Liver (tissue), 8 donors: ENCODE measurements at regions not wholly inside any gene's neighbourhood (a gene's known extent, or its start where the extent isn't known, plus 50 kb on each side); places are given as distances from the start of the nearest gene placed in this dataset.

ENCODE experiments used
- DNase-seq: peaks from one replicate; pipeline ENCODE4 v3.0.0-alpha.2; 2017; ENCODE audit warnings: low spot score
- H3K27ac ChIP-seq, 2 donors: one replicate each; pipeline ENCODE4 v1.7.0; 2013; ENCODE audit warnings: inconsistent platforms in 2 of 2, low read length in 2 of 2, control low read depth in 1 of 2, low read depth in 1 of 2, mild to moderate bottlenecking in 1 of 2
- H3K27me3 ChIP-seq, 4 donors: one replicate each; pipeline versions ENCODE4 v1.6.1 to v1.7.0; 2013; ENCODE audit warnings: low read length in 3 of 4, inconsistent platforms in 1 of 4, mild to moderate bottlenecking in 1 of 4, moderate library complexity in 1 of 4; ENCODE audit not compliant: control insufficient read depth in 4 of 4, insufficient read depth in 4 of 4
- H3K36me3 ChIP-seq, 4 donors: one replicate each; pipeline versions ENCODE4 v1.6.1 to v1.7.0; 2013; ENCODE audit warnings: low read length in 3 of 4, mild to moderate bottlenecking in 3 of 4, low read depth in 1 of 4, moderate library complexity in 1 of 4; ENCODE audit not compliant: control insufficient read depth in 4 of 4, insufficient read depth in 3 of 4
- H3K4me1 ChIP-seq, 4 donors: one replicate each; pipeline versions ENCODE4 v1.6.1 to v1.7.0; 2013; ENCODE audit warnings: low read length in 3 of 4, mild to moderate bottlenecking in 3 of 4, moderate library complexity in 1 of 4; ENCODE audit not compliant: control insufficient read depth in 4 of 4, insufficient read depth in 4 of 4
- H3K4me3 ChIP-seq, 3 donors: one replicate each; pipeline versions ENCODE4 v1.6.1 to v1.7.0; 2013; ENCODE audit warnings: low read length in 3 of 3, control low read depth in 1 of 3, low read depth in 1 of 3, mild to moderate bottlenecking in 1 of 3
- H3K9ac ChIP-seq, 2 donors: one replicate each; pipeline ENCODE4 v1.7.0; 2013; ENCODE audit warnings: low read length in 2 of 2, mild to moderate bottlenecking in 2 of 2, moderate library complexity in 2 of 2, control low read depth in 1 of 2, low read depth in 1 of 2
- H3K9me3 ChIP-seq, 4 donors: one replicate each; pipeline versions ENCODE4 v1.6.1 to v1.7.0; 2013; ENCODE audit warnings: low read length in 3 of 4; ENCODE audit not compliant: control insufficient read depth in 4 of 4
- EGR1 ChIP-seq, 2 donors: IDR thresholded peaks; 2 replicates each; pipeline ENCODE4 v1.6.1; 2016 to 2018; ENCODE audit warnings: antibody characterized with exemption in 2 of 2, low read depth in 2 of 2
- FOXA1 ChIP-seq: IDR thresholded peaks from 2 replicates; pipeline ENCODE4 v1.6.1; 2016; ENCODE audit warnings: antibody characterized with exemption
- FOXA2 ChIP-seq: IDR thresholded peaks from 2 replicates; pipeline ENCODE4 v1.6.1; 2016; ENCODE audit warnings: antibody characterized with exemption
- GABPA ChIP-seq, 2 donors: IDR thresholded peaks in 1 of 2; conservative IDR thresholded peaks in 1 of 2; 2 replicates each; pipeline ENCODE4 v1.6.1; 2016; ENCODE audit warnings: antibody characterized with exemption in 2 of 2, mild to moderate bottlenecking in 1 of 2, moderate library complexity in 1 of 2
- HNF4A ChIP-seq, 2 donors: conservative IDR thresholded peaks; 2 replicates each; pipeline ENCODE4 v1.6.1; 2016; ENCODE audit warnings: antibody characterized with exemption in 2 of 2, mild to moderate bottlenecking in 2 of 2
- HNF4G ChIP-seq: IDR thresholded peaks from 2 replicates; pipeline ENCODE4 v1.6.1; 2016; ENCODE audit warnings: antibody characterized with exemption
- JUND ChIP-seq, 2 donors: IDR thresholded peaks; 2 replicates each; pipeline ENCODE4 v1.6.1; 2016; ENCODE audit warnings: antibody characterized with exemption in 2 of 2
- NR2F2 ChIP-seq: IDR thresholded peaks from 2 replicates; pipeline ENCODE4 v1.6.1; 2016; ENCODE audit warnings: antibody characterized with exemption
- RAD21 ChIP-seq, 2 donors: IDR thresholded peaks; 2 replicates each; pipeline ENCODE4 v1.6.1; 2016; ENCODE audit warnings: antibody characterized with exemption in 2 of 2, mild to moderate bottlenecking in 2 of 2
- RXRA ChIP-seq, 2 donors: IDR thresholded peaks; 2 replicates each; pipeline ENCODE4 v1.6.1; 2017 to 2018; ENCODE audit warnings: antibody characterized with exemption in 2 of 2, mild to moderate bottlenecking in 1 of 2
- SP1 ChIP-seq: IDR thresholded peaks from 2 replicates; pipeline ENCODE4 v1.6.1; 2018; ENCODE audit warnings: antibody characterized with exemption, mild to moderate bottlenecking
- TAF1 ChIP-seq: conservative IDR thresholded peaks from 2 replicates; pipeline ENCODE4 v1.6.1; 2016; ENCODE audit warnings: antibody characterized with exemption, mild to moderate bottlenecking
- YY1 ChIP-seq: IDR thresholded peaks from 2 replicates; pipeline ENCODE4 v1.6.1; 2016; ENCODE audit warnings: antibody characterized with exemption, mild to moderate bottlenecking
- WGBS: extraction: QIAGEN DNeasy Blood & Tissue Kit; methylation state at CpG from one replicate; pipeline ENCODE4 v1.1.7; 2013; 5-methylcytosine and 5-hydroxymethylcytosine counted together
- TF ChIP-seq, protein P1 (sequence below): IDR thresholded peaks from 2 replicates; pipeline ENCODE4 v1.6.1; 2016; ENCODE audit warnings: antibody characterized with exemption, mild to moderate bottlenecking
- TF ChIP-seq, protein P2 (sequence below): IDR thresholded peaks from 2 replicates; pipeline ENCODE4 v1.6.1; 2016; ENCODE audit warnings: antibody characterized with exemption
- TF ChIP-seq, protein P3 (sequence below): IDR thresholded peaks from 2 replicates; pipeline ENCODE4 v1.6.1; 2016; ENCODE audit warnings: antibody characterized with exemption
- TF ChIP-seq, protein P4 (sequence below): IDR thresholded peaks from 2 replicates; pipeline ENCODE4 v1.6.1; 2016; ENCODE audit warnings: antibody characterized with exemption
- TF ChIP-seq, protein P5 (sequence below): fragments of 150-350 bp; IDR thresholded peaks from 2 replicates; pipeline ENCODE4 v1.5.1; 2017; ENCODE audit warnings: improper control_type of control experiment, low read depth, low read length; ENCODE audit not compliant: missing input control
- donor health status: healthy.
- donor health status: healthy.
- donor health status: healthy.
- donor health status: healthy.
- donor health status: healthy.

DNA sequence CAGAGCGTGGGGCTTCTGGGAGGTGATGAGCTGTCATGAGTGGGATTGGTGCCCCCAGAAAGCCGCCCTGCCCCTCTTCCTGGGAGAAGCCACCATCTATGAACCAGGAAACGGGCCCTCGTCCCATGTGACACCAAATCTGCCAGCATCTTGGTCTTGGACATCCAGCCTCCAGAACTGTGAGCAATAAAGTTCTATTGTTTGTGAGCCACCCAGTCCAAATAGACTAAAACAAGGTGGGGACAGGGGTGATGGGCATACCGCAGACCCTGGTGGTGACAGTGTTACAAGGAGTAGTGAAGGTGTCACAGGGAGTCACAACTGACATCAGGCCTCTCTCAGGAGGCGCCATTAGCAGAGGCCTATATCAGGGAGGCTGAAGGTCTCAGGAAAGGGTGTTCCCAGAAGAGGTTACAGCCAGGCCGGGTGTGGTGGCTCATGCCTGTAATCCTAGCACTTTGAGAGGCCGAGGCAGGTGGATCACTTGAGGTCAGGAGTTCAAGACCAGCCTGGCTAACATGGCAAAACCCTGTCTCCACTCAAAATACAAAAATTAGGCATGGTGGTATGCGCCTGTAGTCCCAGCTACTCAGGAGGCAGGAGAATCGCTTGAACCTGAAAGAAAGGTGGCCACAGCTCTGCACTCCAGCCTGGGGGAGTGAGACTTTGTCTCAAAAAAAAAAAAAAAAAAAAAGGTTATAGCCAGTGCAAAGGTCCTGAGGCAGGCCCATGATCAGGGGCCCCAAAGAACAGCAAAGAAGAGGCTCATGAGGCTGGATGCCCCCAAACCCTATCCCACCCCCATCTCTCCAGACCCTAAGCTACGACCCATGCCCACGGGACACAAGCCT is 53.0 kb downstream of the NCOR2 start:
- Histone ChIP-seq H3K27ac (no peak overlapping the region), H3K27me3 (no peaks in the 10 kb centered on the region), H3K36me3 (no peaks in the 10 kb centered on the region)

DNA sequence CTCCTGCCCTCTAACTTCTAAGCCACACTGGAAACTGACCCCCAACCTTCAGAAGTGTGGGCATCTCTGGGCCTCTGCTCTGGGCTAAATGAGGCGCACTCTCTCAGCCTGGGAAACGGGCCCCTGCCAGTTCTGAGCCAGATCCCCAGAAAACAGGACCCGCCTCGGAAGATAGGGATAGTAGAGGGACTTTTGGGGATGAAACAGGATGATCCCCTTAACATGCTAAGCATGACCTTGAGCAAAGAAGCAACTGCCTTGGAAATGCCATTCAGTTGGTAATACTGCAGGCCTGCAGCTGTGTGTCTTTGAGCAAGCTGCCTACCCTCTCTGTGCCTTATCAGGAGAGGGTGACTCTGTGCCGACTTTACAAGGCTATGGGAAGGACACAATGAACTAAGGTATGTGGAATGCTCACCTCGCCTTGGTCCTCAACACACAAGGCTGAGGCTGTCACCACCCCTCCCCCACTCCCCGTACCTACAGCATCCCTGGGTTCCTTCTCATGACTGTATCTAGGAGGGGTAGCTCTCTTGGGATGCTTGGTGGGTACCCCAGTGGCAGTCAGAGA is 54.0 kb downstream of the NCOR2 start:
- Histone ChIP-seq H3K4me1 (peaks cover 6 to 35% (median 22%) of the 10 kb centered on the region in 4 donors), H3K27ac (no peak overlapping the region), H3K27me3 (no peaks in the 10 kb centered on the region), H3K9ac (no peak overlapping the region), H3K36me3 (no peaks in the 10 kb centered on the region), H3K9me3 (no peaks in the 10 kb centered on the region), H3K4me3 (no peak overlapping the region)
- WGBS: 88% methylated on average over 7 of the region's 7 CpGs
- TF ChIP-seq NR2F2: no peak
- no peak for TF ChIP-seq SP1
- TF ChIP-seq, protein P1, sequence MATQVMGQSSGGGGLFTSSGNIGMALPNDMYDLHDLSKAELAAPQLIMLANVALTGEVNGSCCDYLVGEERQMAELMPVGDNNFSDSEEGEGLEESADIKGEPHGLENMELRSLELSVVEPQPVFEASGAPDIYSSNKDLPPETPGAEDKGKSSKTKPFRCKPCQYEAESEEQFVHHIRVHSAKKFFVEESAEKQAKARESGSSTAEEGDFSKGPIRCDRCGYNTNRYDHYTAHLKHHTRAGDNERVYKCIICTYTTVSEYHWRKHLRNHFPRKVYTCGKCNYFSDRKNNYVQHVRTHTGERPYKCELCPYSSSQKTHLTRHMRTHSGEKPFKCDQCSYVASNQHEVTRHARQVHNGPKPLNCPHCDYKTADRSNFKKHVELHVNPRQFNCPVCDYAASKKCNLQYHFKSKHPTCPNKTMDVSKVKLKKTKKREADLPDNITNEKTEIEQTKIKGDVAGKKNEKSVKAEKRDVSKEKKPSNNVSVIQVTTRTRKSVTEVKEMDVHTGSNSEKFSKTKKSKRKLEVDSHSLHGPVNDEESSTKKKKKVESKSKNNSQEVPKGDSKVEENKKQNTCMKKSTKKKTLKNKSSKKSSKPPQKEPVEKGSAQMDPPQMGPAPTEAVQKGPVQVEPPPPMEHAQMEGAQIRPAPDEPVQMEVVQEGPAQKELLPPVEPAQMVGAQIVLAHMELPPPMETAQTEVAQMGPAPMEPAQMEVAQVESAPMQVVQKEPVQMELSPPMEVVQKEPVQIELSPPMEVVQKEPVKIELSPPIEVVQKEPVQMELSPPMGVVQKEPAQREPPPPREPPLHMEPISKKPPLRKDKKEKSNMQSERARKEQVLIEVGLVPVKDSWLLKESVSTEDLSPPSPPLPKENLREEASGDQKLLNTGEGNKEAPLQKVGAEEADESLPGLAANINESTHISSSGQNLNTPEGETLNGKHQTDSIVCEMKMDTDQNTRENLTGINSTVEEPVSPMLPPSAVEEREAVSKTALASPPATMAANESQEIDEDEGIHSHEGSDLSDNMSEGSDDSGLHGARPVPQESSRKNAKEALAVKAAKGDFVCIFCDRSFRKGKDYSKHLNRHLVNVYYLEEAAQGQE: no peak
- TF ChIP-seq, protein P2, sequence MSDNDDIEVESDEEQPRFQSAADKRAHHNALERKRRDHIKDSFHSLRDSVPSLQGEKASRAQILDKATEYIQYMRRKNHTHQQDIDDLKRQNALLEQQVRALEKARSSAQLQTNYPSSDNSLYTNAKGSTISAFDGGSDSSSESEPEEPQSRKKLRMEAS: no peak
- TF ChIP-seq RXRA (IDR thresholded peaks at IDR 0.05): no peak
- TF ChIP-seq GABPA (IDR thresholded peaks at IDR 0.05 in 1 of 2, conservative IDR thresholded peaks at IDR 0.05 in 1 of 2): no peak
- no peak for TF ChIP-seq YY1
- no peak for TF ChIP-seq HNF4G
- TF ChIP-seq EGR1 (IDR thresholded peaks at IDR 0.05; ENCODE audit: low read depth in 2 of 2): no peak
- TF ChIP-seq JUND (IDR thresholded peaks at IDR 0.05): no peak
- no peak for TF ChIP-seq RAD21 (IDR thresholded peaks at IDR 0.05)
- TF ChIP-seq, protein P3, sequence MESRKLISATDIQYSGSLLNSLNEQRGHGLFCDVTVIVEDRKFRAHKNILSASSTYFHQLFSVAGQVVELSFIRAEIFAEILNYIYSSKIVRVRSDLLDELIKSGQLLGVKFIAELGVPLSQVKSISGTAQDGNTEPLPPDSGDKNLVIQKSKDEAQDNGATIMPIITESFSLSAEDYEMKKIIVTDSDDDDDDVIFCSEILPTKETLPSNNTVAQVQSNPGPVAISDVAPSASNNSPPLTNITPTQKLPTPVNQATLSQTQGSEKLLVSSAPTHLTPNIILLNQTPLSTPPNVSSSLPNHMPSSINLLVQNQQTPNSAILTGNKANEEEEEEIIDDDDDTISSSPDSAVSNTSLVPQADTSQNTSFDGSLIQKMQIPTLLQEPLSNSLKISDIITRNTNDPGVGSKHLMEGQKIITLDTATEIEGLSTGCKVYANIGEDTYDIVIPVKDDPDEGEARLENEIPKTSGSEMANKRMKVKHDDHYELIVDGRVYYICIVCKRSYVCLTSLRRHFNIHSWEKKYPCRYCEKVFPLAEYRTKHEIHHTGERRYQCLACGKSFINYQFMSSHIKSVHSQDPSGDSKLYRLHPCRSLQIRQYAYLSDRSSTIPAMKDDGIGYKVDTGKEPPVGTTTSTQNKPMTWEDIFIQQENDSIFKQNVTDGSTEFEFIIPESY: no peak
- TF ChIP-seq, protein P4, sequence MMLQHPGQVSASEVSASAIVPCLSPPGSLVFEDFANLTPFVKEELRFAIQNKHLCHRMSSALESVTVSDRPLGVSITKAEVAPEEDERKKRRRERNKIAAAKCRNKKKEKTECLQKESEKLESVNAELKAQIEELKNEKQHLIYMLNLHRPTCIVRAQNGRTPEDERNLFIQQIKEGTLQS: no peak
- no peak for TF ChIP-seq FOXA1
- no peak for TF ChIP-seq HNF4A (conservative IDR thresholded peaks at IDR 0.05)
- TF ChIP-seq TAF1: no peak
- TF ChIP-seq FOXA2: no peak
- TF ChIP-seq, protein P5, sequence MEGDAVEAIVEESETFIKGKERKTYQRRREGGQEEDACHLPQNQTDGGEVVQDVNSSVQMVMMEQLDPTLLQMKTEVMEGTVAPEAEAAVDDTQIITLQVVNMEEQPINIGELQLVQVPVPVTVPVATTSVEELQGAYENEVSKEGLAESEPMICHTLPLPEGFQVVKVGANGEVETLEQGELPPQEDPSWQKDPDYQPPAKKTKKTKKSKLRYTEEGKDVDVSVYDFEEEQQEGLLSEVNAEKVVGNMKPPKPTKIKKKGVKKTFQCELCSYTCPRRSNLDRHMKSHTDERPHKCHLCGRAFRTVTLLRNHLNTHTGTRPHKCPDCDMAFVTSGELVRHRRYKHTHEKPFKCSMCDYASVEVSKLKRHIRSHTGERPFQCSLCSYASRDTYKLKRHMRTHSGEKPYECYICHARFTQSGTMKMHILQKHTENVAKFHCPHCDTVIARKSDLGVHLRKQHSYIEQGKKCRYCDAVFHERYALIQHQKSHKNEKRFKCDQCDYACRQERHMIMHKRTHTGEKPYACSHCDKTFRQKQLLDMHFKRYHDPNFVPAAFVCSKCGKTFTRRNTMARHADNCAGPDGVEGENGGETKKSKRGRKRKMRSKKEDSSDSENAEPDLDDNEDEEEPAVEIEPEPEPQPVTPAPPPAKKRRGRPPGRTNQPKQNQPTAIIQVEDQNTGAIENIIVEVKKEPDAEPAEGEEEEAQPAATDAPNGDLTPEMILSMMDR: no peak
- DNase-seq: no peak

More for the DNA sequence above, 53.0 kb downstream of the NCOR2 start:
- TF ChIP-seq RAD21 (IDR thresholded peaks at IDR 0.05) (no peak), TAF1 (no peak), FOXA1 (no peak)
- TF ChIP-seq, protein P4: no peak
- no peak for DNase-seq
- Histone ChIP-seq H3K4me3 (no peak overlapping the region), H3K9me3 (no peaks in the 10 kb centered on the region), H3K4me1 (peaks cover 11 to 44% (median 31%) of the 10 kb centered on the region in 4 donors), H3K9ac (no peak overlapping the region)
- WGBS: 93% methylated on average over 12 of the region's 12 CpGs
